IMR-90 (cell line): ENCODE measurements at regions not wholly inside any gene's neighbourhood (a gene's known extent, or its start where the extent isn't known, plus 50 kb on each side); places are given as distances from the start of the nearest gene placed in this dataset.

Experiments used
- ATAC-seq: fragments of 200-7000 bp; cut with Tn5 transposase; 2 replicates; pipeline ENCODE4 v1.9.1; 2020; ENCODE audit warnings: low read depth, mild to moderate bottlenecking, moderate library complexity
- BruUV-seq: library from RNA; stranded (reverse); fragments of 400-500 nt; replicated peaks from 2 replicates; lab custom pipeline; 2021; lab: Mats Ljungman, UMichigan
- CTCF ChIA-PET: fragments of 300-600 bp; formaldehyde crosslinking; extraction: SDS; loops from one replicate; lab custom pipeline; 2021; ENCODE audit warnings: antibody characterized with exemption; lab: Yijun Ruan, JAX
- POLR2A ChIA-PET: fragments of 300-600 bp; sonication (Branson Sonifier 250); formaldehyde crosslinking; loops from one replicate; lab custom pipeline; 2022; ENCODE audit warnings: antibody characterized with exemption; ENCODE audit not compliant: unreplicated experiment; lab: Charles Lee
- DNase-seq: peaks from one replicate; pipeline ENCODE4 v3.0.0; 2013
- H2AFZ ChIP-seq: replicated peaks from 2 replicates; pipeline ENCODE3; 2013; ENCODE audit warnings: low read length, mild to moderate bottlenecking; ENCODE audit not compliant: poor library complexity
- H2AK5ac ChIP-seq: 2 replicates; pipeline ENCODE4 v1.6.1; 2013; ENCODE audit warnings: low read depth, low read length, inconsistent platforms
- H2AK9ac ChIP-seq: replicated peaks from 2 replicates; pipeline ENCODE3; 2013; ENCODE audit warnings: mild to moderate bottlenecking, low read depth, low read length, moderate library complexity; ENCODE audit not compliant: poor library complexity
- H2BK120ac ChIP-seq: 2 replicates; pipeline ENCODE4 v1.6.1; 2013; ENCODE audit warnings: low read depth, low read length, inconsistent platforms
- H2BK15ac ChIP-seq: 3 replicates; pipeline ENCODE4 v1.6.1; 2013; ENCODE audit warnings: low read depth, low read length, inconsistent platforms
- H2BK20ac ChIP-seq: 2 replicates; pipeline ENCODE4 v1.6.1; 2013; ENCODE audit warnings: low read depth, mild to moderate bottlenecking, inconsistent platforms, low read length, moderate library complexity
- H2BK5ac ChIP-seq: 2 replicates; pipeline ENCODE4 v1.6.1; 2013; ENCODE audit warnings: mild to moderate bottlenecking, low read depth, low read length, inconsistent platforms; ENCODE audit not compliant: poor library complexity, severe bottlenecking
- H3K14ac ChIP-seq: replicated peaks from 2 replicates; pipeline ENCODE4 v1.6.1; 2013; ENCODE audit warnings: low read depth, low read length, inconsistent platforms
- H3K18ac ChIP-seq: 2 replicates; pipeline ENCODE4 v1.6.1; 2013; ENCODE audit warnings: low read depth, low read length, control low read depth
- H3K23ac ChIP-seq: 2 replicates; pipeline ENCODE4 v1.6.1; 2013; ENCODE audit warnings: low read depth, low read length, inconsistent platforms
- H3K27ac ChIP-seq: 2 replicates; pipeline ENCODE4 v1.5.1; 2013; ENCODE audit warnings: mild to moderate bottlenecking, control low read depth, low read length; ENCODE audit not compliant: insufficient read depth
- H3K27me3 ChIP-seq: 2 replicates; pipeline ENCODE4 v1.6.1; 2013; ENCODE audit warnings: low read length; ENCODE audit not compliant: control insufficient read depth, insufficient read depth
- H3K36me3 ChIP-seq: 2 replicates; pipeline ENCODE4 v1.6.1; 2013; ENCODE audit warnings: low read length, mixed read lengths; ENCODE audit not compliant: control insufficient read depth, insufficient read depth
- H3K4ac ChIP-seq: 2 replicates; pipeline ENCODE4 v1.6.1; 2013; ENCODE audit warnings: low read depth, low read length, inconsistent platforms
- H3K4me1 ChIP-seq: 2 replicates; pipeline ENCODE4 v1.6.1; 2013; ENCODE audit warnings: low read length, mixed read lengths; ENCODE audit not compliant: control insufficient read depth, insufficient read depth
- H3K4me2 ChIP-seq: 2 replicates; pipeline ENCODE4 v1.6.1; 2013; ENCODE audit warnings: low read depth, mild to moderate bottlenecking, control low read depth, low read length, moderate library complexity
- H3K4me3 ChIP-seq: 2 replicates; pipeline ENCODE4 v1.5.1; 2013; ENCODE audit warnings: low read depth, mild to moderate bottlenecking, control low read depth, low read length, moderate library complexity; ENCODE audit not compliant: insufficient read depth
- H3K56ac ChIP-seq: 2 replicates; pipeline ENCODE4 v1.6.1; 2013; ENCODE audit warnings: low read length, inconsistent platforms; ENCODE audit not compliant: insufficient read depth; ENCODE audit errors: extremely low read depth
- H3K79me1 ChIP-seq, 2 experiments: 2 replicates each; pipeline ENCODE4 v1.6.1; 2013; ENCODE audit warnings: low read length in 2 of 2, inconsistent platforms in 1 of 2, low read depth in 1 of 2
- H3K9ac ChIP-seq: 2 replicates; pipeline ENCODE4 v1.6.1; 2013; ENCODE audit warnings: low read depth, low read length, control low read depth
- H3K9me1 ChIP-seq: 2 replicates; pipeline ENCODE4 v1.6.1; 2013; ENCODE audit warnings: low read length, inconsistent platforms; ENCODE audit not compliant: insufficient read depth
- H3K9me3 ChIP-seq: 2 replicates; pipeline ENCODE4 v1.6.1; 2013; ENCODE audit warnings: low read length; ENCODE audit not compliant: control insufficient read depth, insufficient read depth
- H4K20me1 ChIP-seq: 2 replicates; pipeline ENCODE4 v1.6.1; 2013; ENCODE audit warnings: low read length, inconsistent platforms; ENCODE audit not compliant: insufficient read depth
- H4K5ac ChIP-seq: 2 replicates; pipeline ENCODE4 v1.6.1; 2013; ENCODE audit warnings: mild to moderate bottlenecking, low read depth, low read length, control low read depth
- H4K8ac ChIP-seq, 2 experiments: 2 replicates each; pipeline ENCODE4 v1.6.1; 2013; ENCODE audit warnings: low read depth in 2 of 2, low read length in 2 of 2, control low read depth in 1 of 2, inconsistent platforms in 1 of 2
- H4K91ac ChIP-seq: 2 replicates; pipeline ENCODE4 v1.6.1; 2013; ENCODE audit warnings: low read depth, low read length, inconsistent platforms; ENCODE audit not compliant: insufficient read depth
- BHLHE40 ChIP-seq: fragments of 150-350 bp; IDR thresholded peaks from 2 replicates; pipeline ENCODE4 v1.6.1; 2016; ENCODE audit warnings: mild to moderate bottlenecking, low read depth, low read length
- CEBPB ChIP-seq: IDR thresholded peaks from 2 replicates; pipeline ENCODE4 v1.6.1; 2012; ENCODE audit warnings: low read depth, low read length, improper control_type of control experiment
- CHD1 ChIP-seq: IDR thresholded peaks from 2 replicates; pipeline ENCODE4 v1.6.1; 2012; ENCODE audit warnings: low read depth, low read length, improper control_type of control experiment
- CTCF ChIP-seq: conservative IDR thresholded peaks from 2 replicates; pipeline ENCODE4 v1.5.1; 2012; ENCODE audit warnings: mild to moderate bottlenecking, low read depth, low read length, improper control_type of control experiment
- ELK1 ChIP-seq: fragments of 150-350 bp; IDR thresholded peaks from 2 replicates; pipeline ENCODE4 v1.6.1; 2016; ENCODE audit warnings: low read depth, mild to moderate bottlenecking, low read length, moderate library complexity, borderline replicate concordance
- FOS ChIP-seq: fragments of 150-350 bp; IDR thresholded peaks from 2 replicates; pipeline ENCODE4 v1.6.1; 2016; ENCODE audit warnings: low read depth, low read length
- MAFK ChIP-seq: IDR thresholded peaks from 2 replicates; pipeline ENCODE4 v1.6.1; 2012; ENCODE audit warnings: low read depth, low read length, improper control_type of control experiment
- MAZ ChIP-seq: IDR thresholded peaks from 2 replicates; pipeline ENCODE4 v1.6.1; 2012; ENCODE audit warnings: low read depth, mild to moderate bottlenecking, low read length, improper control_type of control experiment, moderate library complexity, borderline replicate concordance
- MXI1 ChIP-seq: IDR thresholded peaks from 2 replicates; pipeline ENCODE4 v1.6.1; 2012; ENCODE audit warnings: low read depth, mild to moderate bottlenecking, low read length, moderate library complexity, borderline replicate concordance
- NFE2L2 ChIP-seq: fragments of 150-350 bp; IDR thresholded peaks from 2 replicates; pipeline ENCODE4 v1.6.1; 2016; ENCODE audit warnings: low read depth, mild to moderate bottlenecking, low read length
- POLR2A ChIP-seq: IDR thresholded peaks from 2 replicates; pipeline ENCODE4 v1.6.1; 2012; ENCODE audit warnings: mild to moderate bottlenecking, low read depth, low read length
- RAD21 ChIP-seq: IDR thresholded peaks from 2 replicates; pipeline ENCODE4 v1.6.1; 2012; ENCODE audit warnings: low read length, improper control_type of control experiment
- RCOR1 ChIP-seq: IDR thresholded peaks from 2 replicates; pipeline ENCODE4 v1.6.1; 2012; ENCODE audit warnings: mild to moderate bottlenecking, low read length, improper control_type of control experiment; ENCODE audit not compliant: insufficient replicate concordance
- RFX5 ChIP-seq: IDR thresholded peaks from 2 replicates; pipeline ENCODE4 v1.8.0; 2012; ENCODE audit warnings: low read depth, mild to moderate bottlenecking, low read length, moderate library complexity
- SMC3 ChIP-seq: fragments of 150-350 bp; IDR thresholded peaks from 2 replicates; pipeline ENCODE4 v1.6.1; 2016; ENCODE audit warnings: low read depth, mild to moderate bottlenecking, antibody characterized with exemption, low read length, moderate library complexity
- USF2 ChIP-seq: fragments of 150-350 bp; IDR thresholded peaks from 2 replicates; pipeline ENCODE4 v1.6.1; 2017; ENCODE audit warnings: mild to moderate bottlenecking, antibody characterized with exemption, low read length, low read depth
- WGBS, 2 experiments: methylation state at CpG; one replicate each; pipeline versions ENCODE4 v1.1.5 to v1.1.7; 2013; ENCODE audit warnings: missing lambda C conversion rate in 2 of 2; ENCODE audit not compliant: insufficient read length in 1 of 2; ENCODE audit errors: extremely low coverage in 2 of 2; 5-methylcytosine and 5-hydroxymethylcytosine counted together
- dilution Hi-C: fragments of 300-500 bp; cut with HindIII; formaldehyde crosslinking; loops from one replicate; pipeline ENCODE4 v1.14.3; 2018; ENCODE audit warnings: low sequenced_read_pairs; ENCODE audit not compliant: unreplicated experiment
- in situ Hi-C: fragments of 300-500 bp; cut with MboI; formaldehyde crosslinking; loops from 3 replicates; pipeline ENCODE4 v1.14.3; 2019; ENCODE audit warnings: low sequenced_read_pairs, inconsistent platforms, mixed read lengths
- intact Hi-C: fragments of 100-400 bp; cut with micrococcal nuclease; formaldehyde crosslinking; loops from 2 replicates; pipeline ENCODE4 v1.10.0; 2022

GRCh38 chr5:61640179-61641021 lies 308.3 kb downstream of the ZSWIM6 start:
- no peak for ATAC-seq

More at GRCh38 chr5:61640179-61641021, 308.3 kb downstream of the ZSWIM6 start:
- Histone ChIP-seq H3K9ac (no peak overlapping the region), H3K4me1 (no peaks in the 10 kb centered on the region), H2BK120ac (no peak overlapping the region), H4K5ac (no peak overlapping the region), H4K20me1 (no peaks in the 10 kb centered on the region), H4K8ac (no peak overlapping the region), H3K56ac (no peak overlapping the region), H3K14ac (no peak overlapping the region), H3K4ac (no peak overlapping the region), H3K36me3 (no peaks in the 10 kb centered on the region), H2AK9ac (no peak overlapping the region), H3K9me1 (no peaks in the 10 kb centered on the region), H4K91ac (no peak overlapping the region), H3K4me2 (no peak overlapping the region), H3K27ac (no peak overlapping the region), H3K18ac (no peak overlapping the region), H2BK20ac (no peak overlapping the region), H3K23ac (no peak overlapping the region), H3K4me3 (no peak overlapping the region), H3K27me3 (peaks cover 33% of the 10 kb centered on the region), H2AFZ (no peak overlapping the region), H2BK15ac (no peak overlapping the region), H2AK5ac (no peak overlapping the region), H3K79me1 (no peaks in the 10 kb centered on the region), H3K9me3 (no peaks in the 10 kb centered on the region), H2BK5ac (no peak overlapping the region)
- CTCF ChIA-PET, result no interaction called here
- in situ Hi-C loops (no loop called here), dilution Hi-C loops (no loop called here), intact Hi-C loops (no loop called here)
- DNase-seq, result no peak
- no CpG with 5 or more reads among the region's 7 CpGs for WGBS, 2 experiments
- BruUV-seq, result no TSS peak
- TF ChIP-seq ELK1, result no peak
- no peak for TF ChIP-seq USF2
- TF ChIP-seq CHD1, result no peak
- no peak for TF ChIP-seq RAD21
- TF ChIP-seq FOS, result no peak
- TF ChIP-seq CTCF, result no peak
- no peak for TF ChIP-seq MXI1
- TF ChIP-seq BHLHE40, result no peak
- TF ChIP-seq CEBPB, result no peak
- TF ChIP-seq SMC3, result no peak
- no peak for TF ChIP-seq RFX5
- TF ChIP-seq MAFK, result no peak
- TF ChIP-seq NFE2L2, result no peak
- TF ChIP-seq RCOR1, result no peak
- TF ChIP-seq MAZ, result no peak
- TF ChIP-seq POLR2A, result no peak
- POLR2A ChIA-PET, result interaction anchor here (0.5 to 0.6 kb wide), 2 partner anchors 17 to 309 kb away, joined by 3 to 4 read pairs; no protein-coding TSS in a partner anchor
